Glutamatergic neuron (in vitro differentiated cells): ENCODE measurements at regions not wholly inside any gene's neighbourhood (a gene's known extent, or its start where the extent isn't known, plus 50 kb on each side); places are given as distances from the start of the nearest gene placed in this dataset.

Source experiments
- DNase-seq: peaks from one replicate; pipeline ENCODE4 v3.0.0; 2022
- H3K27ac Mint-ChIP-seq: one replicate; pipeline ENCODE4 v1.8.0; 2020; ENCODE audit warnings: mild to moderate bottlenecking, mixed read lengths, inconsistent platforms; ENCODE audit not compliant: unreplicated experiment
- H3K27me3 Mint-ChIP-seq: one replicate; pipeline ENCODE4 v1.8.0; 2020; ENCODE audit warnings: mild to moderate bottlenecking, moderate library complexity, mixed read lengths, inconsistent platforms; ENCODE audit not compliant: unreplicated experiment
- H3K36me3 Mint-ChIP-seq: one replicate; pipeline ENCODE4 v1.8.0; 2020; ENCODE audit warnings: mild to moderate bottlenecking, mixed read lengths, inconsistent platforms; ENCODE audit not compliant: unreplicated experiment
- H3K4me1 Mint-ChIP-seq: one replicate; pipeline ENCODE4 v1.8.0; 2020; ENCODE audit warnings: mild to moderate bottlenecking, low read depth, mixed read lengths, inconsistent platforms; ENCODE audit not compliant: unreplicated experiment
- H3K4me3 Mint-ChIP-seq: one replicate; pipeline ENCODE4 v1.8.0; 2020; ENCODE audit warnings: mild to moderate bottlenecking, mixed read lengths, inconsistent platforms; ENCODE audit not compliant: unreplicated experiment
- H3K9me3 Mint-ChIP-seq: one replicate; pipeline ENCODE4 v1.8.0; 2020; ENCODE audit warnings: mild to moderate bottlenecking, moderate library complexity, mixed read lengths, inconsistent platforms; ENCODE audit not compliant: unreplicated experiment
- TF ChIP-seq, protein P1 (sequence below): fragments of 200-600 bp; sonication (generic); IDR thresholded peaks from one replicate; pipeline ENCODE4 v1.5.0; 2021; ENCODE audit not compliant: partially characterized antibody, unreplicated experiment

DNA sequence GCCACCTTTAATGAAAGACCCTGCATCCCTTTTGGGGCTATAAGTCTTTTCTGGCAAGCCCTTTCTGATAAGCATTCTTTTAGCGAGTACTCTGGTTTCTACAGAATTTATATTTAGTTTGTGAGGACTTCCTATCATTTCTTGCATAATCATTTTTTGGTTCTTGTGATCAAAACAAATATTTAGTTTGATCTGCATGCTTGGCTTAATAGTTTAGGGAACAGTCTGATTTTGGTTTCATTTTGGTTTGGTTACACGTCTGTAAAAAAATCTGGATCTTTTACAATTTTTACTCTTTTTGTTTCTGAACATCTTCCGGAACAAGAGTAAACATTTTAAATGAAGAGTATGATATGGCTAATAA, 1074.4 kb downstream of the CDH9 start:
- Mint-ChIP-seq H3K27me3 (no peaks in the 10 kb centered on the region), H3K27ac (no peak overlapping the region), H3K4me3 (no peak overlapping the region), H3K4me1 (peaks cover 4% of the 10 kb centered on the region), H3K36me3 (no peaks in the 10 kb centered on the region), H3K9me3 (no peaks in the 10 kb centered on the region)
- TF ChIP-seq, protein P1, sequence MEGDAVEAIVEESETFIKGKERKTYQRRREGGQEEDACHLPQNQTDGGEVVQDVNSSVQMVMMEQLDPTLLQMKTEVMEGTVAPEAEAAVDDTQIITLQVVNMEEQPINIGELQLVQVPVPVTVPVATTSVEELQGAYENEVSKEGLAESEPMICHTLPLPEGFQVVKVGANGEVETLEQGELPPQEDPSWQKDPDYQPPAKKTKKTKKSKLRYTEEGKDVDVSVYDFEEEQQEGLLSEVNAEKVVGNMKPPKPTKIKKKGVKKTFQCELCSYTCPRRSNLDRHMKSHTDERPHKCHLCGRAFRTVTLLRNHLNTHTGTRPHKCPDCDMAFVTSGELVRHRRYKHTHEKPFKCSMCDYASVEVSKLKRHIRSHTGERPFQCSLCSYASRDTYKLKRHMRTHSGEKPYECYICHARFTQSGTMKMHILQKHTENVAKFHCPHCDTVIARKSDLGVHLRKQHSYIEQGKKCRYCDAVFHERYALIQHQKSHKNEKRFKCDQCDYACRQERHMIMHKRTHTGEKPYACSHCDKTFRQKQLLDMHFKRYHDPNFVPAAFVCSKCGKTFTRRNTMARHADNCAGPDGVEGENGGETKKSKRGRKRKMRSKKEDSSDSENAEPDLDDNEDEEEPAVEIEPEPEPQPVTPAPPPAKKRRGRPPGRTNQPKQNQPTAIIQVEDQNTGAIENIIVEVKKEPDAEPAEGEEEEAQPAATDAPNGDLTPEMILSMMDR: no peak
- DNase-seq: no peak

DNA sequence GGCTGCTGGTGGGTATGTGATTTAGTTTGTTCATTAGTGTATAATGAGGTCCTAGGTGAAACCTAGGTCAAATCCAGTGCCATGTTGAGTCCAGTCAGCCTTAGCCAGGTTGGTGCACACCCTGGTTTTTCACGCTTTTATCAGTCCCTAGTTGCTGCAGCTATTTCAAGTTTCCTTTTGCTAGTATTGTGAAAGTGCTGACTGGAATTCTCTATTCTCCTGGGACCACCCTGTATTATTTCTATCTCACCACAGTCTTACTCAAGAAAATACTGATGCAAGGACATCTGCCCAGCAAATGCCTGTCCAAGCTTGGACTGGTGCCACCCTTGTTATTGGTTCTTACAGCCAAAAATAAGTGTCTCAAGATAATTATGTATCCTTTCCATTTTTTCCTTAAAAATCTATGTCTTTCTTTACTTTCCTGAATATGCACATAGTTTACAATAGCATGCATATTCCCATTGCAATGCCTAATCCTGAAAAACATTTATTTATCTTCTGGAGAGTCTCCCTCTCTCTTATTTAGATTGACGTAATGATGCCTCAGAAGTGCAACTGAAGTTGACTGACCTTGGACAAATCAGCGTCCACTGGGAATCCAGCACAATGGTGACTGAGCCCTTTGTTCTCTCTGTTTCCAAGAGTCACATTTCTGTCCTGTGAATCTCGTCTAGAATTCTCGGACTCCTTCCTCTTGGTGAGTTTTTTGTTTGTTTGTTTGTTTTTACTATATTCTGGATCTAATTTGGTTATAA, 1075.0 kb downstream of the CDH9 start:
- H3K9me3 Mint-ChIP-seq: no peaks in the 10 kb centered on the region
- H3K4me3 Mint-ChIP-seq: no peak overlapping the region

DNA sequence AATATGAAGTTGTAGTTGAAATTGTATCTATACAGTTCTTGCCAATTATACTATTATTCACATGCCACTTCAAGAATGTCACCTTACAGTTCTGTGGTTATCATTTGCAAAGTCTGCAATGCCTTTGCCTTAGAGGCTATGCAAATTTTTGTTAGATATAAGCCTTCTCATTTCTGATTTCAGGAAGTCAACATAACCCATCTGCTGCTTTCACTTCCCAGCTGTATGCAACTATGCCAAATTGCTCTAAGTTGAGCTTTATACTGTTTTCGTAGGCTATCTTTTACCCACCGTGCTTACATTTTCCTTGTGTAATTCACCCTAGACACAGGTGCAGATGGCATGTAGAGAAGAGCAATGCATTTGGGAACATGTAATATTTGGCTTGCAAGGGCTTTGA, 1083.0 kb downstream of the CDH9 start:
- TF ChIP-seq, protein P1: no peak
- no peak overlapping the region for H3K4me3 Mint-ChIP-seq
- no peaks in the 10 kb centered on the region for H3K27me3 Mint-ChIP-seq
- H3K9me3 Mint-ChIP-seq: no peaks in the 10 kb centered on the region
- no peak for DNase-seq
- H3K27ac Mint-ChIP-seq: no peak overlapping the region
- no peaks in the 10 kb centered on the region for H3K36me3 Mint-ChIP-seq
- H3K4me1 Mint-ChIP-seq: no peaks in the 10 kb centered on the region

More for the DNA sequence above, 1075.0 kb downstream of the CDH9 start:
- peaks cover 4% of the 10 kb centered on the region for H3K4me1 Mint-ChIP-seq
- no peak for DNase-seq
- H3K27ac Mint-ChIP-seq: no peak overlapping the region
- H3K36me3 Mint-ChIP-seq: no peaks in the 10 kb centered on the region
- TF ChIP-seq, protein P1: no peak
- H3K27me3 Mint-ChIP-seq: no peaks in the 10 kb centered on the region

DNA sequence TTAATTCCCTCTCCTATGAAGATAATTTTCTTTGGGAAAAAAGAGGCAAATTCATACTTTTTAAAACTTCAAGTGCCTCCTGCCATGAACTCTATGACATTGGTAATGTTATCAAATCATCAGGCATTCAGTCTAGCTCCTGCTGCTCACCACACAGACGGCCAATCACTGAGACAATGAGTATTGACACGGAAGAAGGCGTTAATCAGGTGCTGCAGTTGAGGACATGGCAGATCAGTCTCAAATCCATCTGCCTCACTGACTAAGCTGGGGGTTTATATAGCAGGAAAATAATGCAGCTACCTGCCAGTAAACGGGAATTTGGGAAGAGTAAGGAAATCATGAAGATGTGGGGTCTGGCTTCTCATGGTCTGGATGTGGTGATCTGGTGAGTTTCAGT, 1087.7 kb downstream of the CDH9 start:
- H3K9me3 Mint-ChIP-seq: no peaks in the 10 kb centered on the region
- H3K4me3 Mint-ChIP-seq: no peak overlapping the region
- DNase-seq: no peak
- TF ChIP-seq, protein P1: no peak
- H3K27ac Mint-ChIP-seq: no peak overlapping the region
- no peaks in the 10 kb centered on the region for H3K4me1 Mint-ChIP-seq
- H3K36me3 Mint-ChIP-seq: no peaks in the 10 kb centered on the region
- no peaks in the 10 kb centered on the region for H3K27me3 Mint-ChIP-seq

DNA sequence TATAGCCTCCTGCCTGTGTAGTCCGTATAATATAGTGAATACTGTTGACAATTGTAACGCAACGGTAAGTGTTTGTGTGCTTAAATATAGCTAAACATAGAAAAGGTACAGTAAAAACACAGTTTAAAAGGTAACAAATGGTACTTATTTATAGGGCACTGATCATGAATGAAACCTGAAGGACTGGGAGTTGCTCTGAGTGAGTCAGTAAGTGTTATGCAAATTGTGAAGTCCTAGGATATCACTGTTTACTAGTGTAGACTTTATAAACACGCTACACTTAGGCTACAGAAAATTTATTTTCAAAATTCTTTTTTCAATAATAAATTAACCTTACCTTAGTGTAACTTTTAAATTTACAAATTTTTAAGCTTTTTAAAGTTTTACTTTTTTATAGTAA, 1090.1 kb downstream of the CDH9 start:
- no peak overlapping the region for H3K27ac Mint-ChIP-seq

More for the DNA sequence above, 1090.1 kb downstream of the CDH9 start:
- DNase-seq: no peak
- no peaks in the 10 kb centered on the region for H3K9me3 Mint-ChIP-seq
- no peaks in the 10 kb centered on the region for H3K4me1 Mint-ChIP-seq
- TF ChIP-seq, protein P1: no peak
- H3K27me3 Mint-ChIP-seq: no peaks in the 10 kb centered on the region
- H3K4me3 Mint-ChIP-seq: no peak overlapping the region
- H3K36me3 Mint-ChIP-seq: no peaks in the 10 kb centered on the region
